GM18858 (cell line): ENCODE measurements at regions not wholly inside any gene's neighbourhood (a gene's known extent, or its start where the extent isn't known, plus 50 kb on each side); places are given as distances from the start of the nearest gene placed in this dataset.
"Not testable (repeated sequence)": the region's sequence is repeated elsewhere in the genome, so short reads cannot be mapped to it uniquely, and the experiment has no call there.

Experiments used
- ATAC-seq: cut with Tn5 transposase; IDR thresholded peaks from one replicate; pipeline ENCODE4 v1.9.1; 2021; ENCODE audit not compliant: unreplicated experiment

GRCh38 chr6:27178860-27179259, 68.6 kb upstream of the PRSS16 start:
- no peak for ATAC-seq

- ATAC-seq: no peak
Observed at GRCh38 chr6:27183060-27183832, 64.3 kb upstream of the PRSS16 start.

DNA sequence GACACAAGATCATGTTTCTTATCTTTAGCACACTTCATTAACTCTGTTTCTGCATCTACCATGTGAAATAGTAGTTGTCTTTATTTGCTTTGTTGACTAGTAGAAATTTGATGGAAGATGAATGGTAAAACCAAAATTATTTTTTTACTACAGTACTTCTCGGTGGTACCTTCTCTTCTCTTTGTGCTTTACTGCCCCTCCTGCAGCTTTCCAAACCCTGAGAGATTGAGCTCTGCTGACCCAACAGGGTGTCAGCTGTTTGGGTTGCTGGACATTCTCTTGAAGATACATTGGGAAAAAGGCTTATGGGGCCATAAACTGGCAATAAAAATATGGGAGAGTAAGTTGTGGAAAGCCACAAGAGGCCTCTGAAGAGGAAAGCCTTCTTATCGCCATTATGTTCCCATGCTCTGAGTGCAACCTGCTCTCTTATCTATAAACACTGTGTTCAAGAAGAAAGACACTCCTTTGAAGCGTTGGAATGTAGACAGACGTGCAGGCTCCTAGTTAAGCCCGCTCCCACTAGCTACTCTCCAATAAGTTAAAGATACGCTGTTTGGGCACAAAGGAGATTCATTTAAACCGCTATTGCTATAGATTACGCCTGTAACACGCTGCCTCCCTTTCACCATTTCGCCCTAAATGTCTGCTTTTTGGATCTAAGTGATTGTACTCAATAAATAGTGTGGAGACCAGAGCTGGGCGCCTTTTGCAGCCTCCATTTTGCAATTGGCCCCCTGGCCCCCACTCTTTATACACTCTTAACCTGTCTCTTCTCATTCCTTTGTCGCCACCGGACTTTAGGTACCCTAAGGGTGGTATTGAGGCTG, 60.1 kb upstream of the PRSS16 start:
- no peak for ATAC-seq

- peak; percentile 68 for ATAC-seq
Observed at GRCh38 chr6:27188061-27188884, 59.2 kb upstream of the PRSS16 start.

- peak; percentile 67 for ATAC-seq
Observed at GRCh38 chr6:27188885-27189418, 58.5 kb upstream of the PRSS16 start.

DNA sequence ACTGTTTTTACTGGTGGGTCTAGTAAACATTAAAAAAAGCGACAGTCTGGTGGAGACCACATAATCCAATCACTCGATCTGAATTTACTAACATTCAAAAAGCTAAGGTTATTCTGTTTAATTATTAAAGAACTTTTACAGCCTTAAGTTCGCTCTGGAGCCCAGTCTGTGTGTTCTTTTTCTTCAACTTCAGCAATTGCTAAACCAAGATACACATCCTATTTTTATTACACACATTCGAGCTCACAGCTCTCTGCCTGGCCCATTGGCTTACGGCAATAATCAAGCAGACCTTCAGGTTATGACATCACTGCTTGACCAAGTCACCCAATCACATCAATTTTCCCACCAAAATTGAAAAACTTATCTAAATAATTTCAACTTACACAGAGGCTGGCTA, 57.4 kb upstream of the PRSS16 start:
- no peak for ATAC-seq

DNA sequence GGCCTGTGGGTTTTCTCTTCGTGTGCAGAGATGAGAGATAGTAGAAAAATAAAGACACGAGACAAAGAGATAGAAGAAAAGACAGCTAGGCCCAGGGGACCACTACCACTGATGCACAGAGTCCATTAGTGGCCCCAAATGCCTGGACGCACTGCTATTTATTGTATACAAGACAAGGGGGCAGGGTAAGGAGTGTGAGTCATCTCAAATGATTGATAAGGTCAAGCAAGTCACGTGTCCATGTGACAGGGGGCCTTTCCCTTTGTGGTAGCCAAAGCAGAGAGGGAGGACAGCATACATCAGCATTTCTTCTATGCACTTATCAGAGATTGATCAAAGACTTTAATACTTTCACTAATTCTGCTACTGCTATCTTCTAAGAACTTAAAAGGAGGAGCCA, 53.0 kb upstream of the PRSS16 start:
- ATAC-seq: not testable (repeated sequence)

DNA sequence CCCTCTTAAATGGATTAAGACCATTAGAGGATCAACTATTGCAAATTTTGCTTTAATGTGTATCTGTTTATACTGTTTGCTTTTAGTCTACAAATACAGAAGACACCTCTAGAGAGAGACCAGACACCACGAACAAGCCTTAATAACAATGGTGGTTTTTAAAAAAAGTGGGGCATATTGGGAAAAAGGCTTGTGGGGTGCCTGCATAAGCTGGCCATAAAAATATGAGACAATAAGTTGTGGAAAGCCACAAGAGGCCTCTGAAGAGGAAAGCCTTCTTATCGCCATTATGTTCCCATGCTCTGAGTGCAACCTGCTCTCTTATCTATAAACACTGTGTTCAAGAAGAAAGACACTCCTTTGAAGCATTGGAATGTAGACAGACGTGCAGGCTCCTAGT, 52.0 kb upstream of the PRSS16 start:
- not testable (repeated sequence) for ATAC-seq
